Testis (tissue), 2 donors: ENCODE measurements at regions not wholly inside any gene's neighbourhood (a gene's known extent, or its start where the extent isn't known, plus 50 kb on each side); places are given as distances from the start of the nearest gene placed in this dataset.

ENCODE experiments used
- CTCF ChIP-seq, 3 experiments: fragments of 450-650 bp in 2 of 3; fragments of 200-600 bp in 1 of 3; sonication (generic) in 1 of 3; IDR thresholded peaks; one replicate each; pipeline ENCODE4 v1.5.1; 2016 to 2019; ENCODE audit warnings: antibody characterized with exemption in 3 of 3, mild to moderate bottlenecking in 2 of 3, moderate library complexity in 1 of 3
- POLR2A ChIP-seq: fragments of 450-650 bp; IDR thresholded peaks from one replicate; pipeline ENCODE4 v1.6.1; 2017; ENCODE audit warnings: antibody characterized with exemption, mild to moderate bottlenecking, moderate library complexity

- TF ChIP-seq CTCF (IDR thresholded peaks at IDR 0.05) (no peak), POLR2A (no peak)
Observed at GRCh38 chr9:13502484-13502883, 223.0 kb upstream of the MPDZ start.
